ENCODE measurements at regions not wholly inside any gene's neighbourhood (a gene's known extent, or its start where the extent isn't known, plus 50 kb on each side); places are given as distances from the start of the nearest gene placed in this dataset.
"Not testable (repeated sequence)": the region's sequence is repeated elsewhere in the genome, so short reads cannot be mapped to it uniquely, and the experiment has no call there.

DNA sequence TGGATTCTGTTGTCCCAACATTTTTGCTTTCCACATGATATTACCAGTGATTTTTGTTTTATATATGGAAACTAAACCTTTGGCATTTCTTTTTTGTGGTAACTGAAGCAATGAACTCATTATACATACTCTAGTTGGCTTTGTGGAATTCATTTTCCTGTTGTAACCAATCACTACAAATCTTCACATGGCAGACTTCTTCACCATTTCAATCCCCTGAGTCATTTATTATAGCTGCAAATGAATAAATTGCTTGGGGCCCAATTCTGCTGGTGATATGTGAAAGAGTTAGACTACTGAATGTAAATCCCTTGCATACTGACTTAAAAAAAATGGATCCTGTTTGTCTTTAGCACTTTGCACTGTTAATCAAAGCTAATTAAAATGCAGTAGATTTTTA, 1709.6 kb upstream of the WWC1 start:
- no peaks in the 10 kb centered on the region for H3K36me3 Mint-ChIP-seq
- no peaks in the 10 kb centered on the region for H3K27me3 Mint-ChIP-seq
- H3K9me3 Mint-ChIP-seq: peaks cover 0 to 29% (median 13%) of the 10 kb centered on the region in 9 donors
- ATAC-seq: no peak
- no peak for DNase-seq
- no peak overlapping the region for H3K4me3 Mint-ChIP-seq
- POLR2A ChIA-PET: no interaction called here
- H3K27ac Mint-ChIP-seq: no peak overlapping the region
- H3K4me1 Mint-ChIP-seq: no peaks in the 10 kb centered on the region

DNA sequence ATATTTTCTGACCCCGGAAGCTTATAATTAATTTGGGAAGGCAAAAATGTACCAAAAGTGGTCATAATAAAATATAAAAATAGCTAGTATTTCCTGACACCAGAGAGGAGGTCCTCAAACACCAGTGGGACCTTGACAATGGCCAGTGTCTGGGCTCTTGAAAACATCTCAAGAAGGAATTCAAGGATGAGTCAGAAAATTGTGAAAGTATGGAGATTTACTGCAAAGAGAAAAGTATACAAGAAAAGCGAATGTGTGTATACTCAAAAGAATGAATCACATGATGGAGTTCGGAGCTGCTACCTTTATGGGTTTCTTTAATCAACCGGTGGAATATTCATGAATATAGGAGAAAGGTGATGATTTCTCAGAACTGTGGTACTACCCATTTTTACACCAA, 1709.0 kb upstream of the WWC1 start:
- Mint-ChIP-seq H3K9me3 (peaks cover 0 to 29% (median 13%) of the 10 kb centered on the region in 9 donors), H3K27ac (no peak overlapping the region), H3K36me3 (no peaks in the 10 kb centered on the region), H3K4me1 (no peaks in the 10 kb centered on the region), H3K27me3 (no peaks in the 10 kb centered on the region), H3K4me3 (no peak overlapping the region)
- ATAC-seq (no peak), DNase-seq (no peak)
- POLR2A ChIA-PET: no interaction called here

DNA sequence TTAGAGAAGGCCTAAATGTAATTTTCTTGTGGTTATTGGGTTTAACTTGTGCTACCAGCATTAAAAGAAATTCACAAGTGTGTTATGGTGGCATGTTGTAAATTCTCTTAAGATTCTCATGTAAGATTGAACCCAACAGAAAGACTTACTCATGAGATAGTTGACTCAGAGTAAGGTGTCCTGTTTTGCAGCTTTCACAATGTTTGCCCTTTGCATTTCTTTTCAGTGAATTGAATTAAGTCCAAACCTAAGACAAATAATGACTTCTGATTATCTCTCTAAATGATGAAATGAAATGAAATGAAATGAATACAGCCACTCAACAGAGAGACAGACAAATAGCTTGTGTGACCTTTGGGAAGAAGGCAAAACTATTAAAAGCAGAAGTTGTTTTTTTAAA, 1696.9 kb upstream of the WWC1 start:
- ATAC-seq (no peak), DNase-seq (no peak)
- H3K4me1 Mint-ChIP-seq: no peaks in the 10 kb centered on the region
- H3K36me3 Mint-ChIP-seq: peaks cover 0 to 4% (median 0%) of the 10 kb centered on the region in 3 donors
- no peak overlapping the region for H3K4me3 Mint-ChIP-seq
- peaks cover 3 to 30% (median 8%) of the 10 kb centered on the region in 9 donors for H3K9me3 Mint-ChIP-seq
- H3K27me3 Mint-ChIP-seq: no peaks in the 10 kb centered on the region
- H3K27ac Mint-ChIP-seq: no peak overlapping the region
- POLR2A ChIA-PET: no interaction called here

DNA sequence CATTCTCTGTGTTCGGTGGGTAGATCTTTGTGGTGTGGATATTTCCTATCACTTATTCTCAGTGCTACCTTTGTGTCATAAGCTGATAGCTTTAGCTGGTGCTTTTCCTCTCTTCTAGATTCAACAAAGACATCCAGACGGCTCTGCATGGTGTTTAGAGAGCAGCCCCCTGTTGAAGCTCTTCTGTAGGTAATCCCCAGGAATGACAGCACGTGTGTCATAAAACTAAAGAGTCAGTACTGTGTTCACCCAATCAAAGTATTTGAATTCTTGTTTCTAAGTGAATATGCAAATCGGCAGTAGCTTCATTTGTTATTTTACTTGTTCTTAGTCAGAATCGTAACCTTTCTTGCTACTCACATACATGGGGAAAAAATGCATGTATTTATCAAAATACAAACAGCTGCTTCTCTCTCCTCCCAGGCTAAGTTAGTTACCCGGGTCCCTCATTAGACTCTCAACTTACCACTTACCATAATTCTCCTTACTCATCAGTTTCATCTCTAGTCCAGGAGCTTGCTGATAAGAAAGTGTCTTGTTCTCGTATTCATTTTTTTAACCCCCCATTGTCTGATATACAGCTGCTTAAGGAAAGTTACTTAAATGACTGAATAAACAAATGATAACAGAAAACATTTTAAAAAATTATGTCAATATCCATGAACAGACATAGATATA, 1696.0 kb upstream of the WWC1 start:
- Mint-ChIP-seq H3K36me3 (peaks cover 0 to 4% (median 0%) of the 10 kb centered on the region in 3 donors), H3K4me1 (no peaks in the 10 kb centered on the region), H3K27me3 (no peaks in the 10 kb centered on the region), H3K4me3 (no peak overlapping the region), H3K27ac (no peak overlapping the region), H3K9me3 (peaks cover 3 to 30% (median 8%) of the 10 kb centered on the region in 9 donors)
- DNase-seq: no peak
- ATAC-seq: no peak
- POLR2A ChIA-PET: no interaction called here

DNA sequence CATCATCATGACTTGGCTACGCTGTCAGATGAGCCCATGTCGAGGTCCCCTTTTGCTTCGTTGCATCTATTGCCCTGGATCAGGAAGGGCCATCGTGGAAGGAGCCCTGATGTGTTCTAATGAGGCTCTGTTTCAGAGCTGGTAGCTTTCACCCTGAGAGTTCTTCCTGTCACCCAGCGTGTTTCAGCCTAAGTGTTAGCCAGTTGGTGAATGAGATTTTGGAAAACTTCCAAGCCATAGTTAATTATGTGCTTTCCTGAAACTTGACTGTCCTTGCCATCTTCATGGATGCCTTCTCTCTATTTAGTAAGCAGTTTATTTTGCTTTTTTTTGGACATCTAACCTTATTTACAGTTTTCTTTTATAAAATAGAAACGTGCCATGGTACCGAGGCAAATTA, 1695.4 kb upstream of the WWC1 start:
- peaks cover 0 to 4% (median 0%) of the 10 kb centered on the region in 3 donors for H3K36me3 Mint-ChIP-seq
- peaks cover 3 to 30% (median 8%) of the 10 kb centered on the region in 9 donors for H3K9me3 Mint-ChIP-seq
- H3K4me1 Mint-ChIP-seq: no peaks in the 10 kb centered on the region
- ATAC-seq (no peak), DNase-seq (no peak)
- POLR2A ChIA-PET: no interaction called here
- H3K27ac Mint-ChIP-seq: no peak overlapping the region
- no peak overlapping the region for H3K4me3 Mint-ChIP-seq
- no peaks in the 10 kb centered on the region for H3K27me3 Mint-ChIP-seq

DNA sequence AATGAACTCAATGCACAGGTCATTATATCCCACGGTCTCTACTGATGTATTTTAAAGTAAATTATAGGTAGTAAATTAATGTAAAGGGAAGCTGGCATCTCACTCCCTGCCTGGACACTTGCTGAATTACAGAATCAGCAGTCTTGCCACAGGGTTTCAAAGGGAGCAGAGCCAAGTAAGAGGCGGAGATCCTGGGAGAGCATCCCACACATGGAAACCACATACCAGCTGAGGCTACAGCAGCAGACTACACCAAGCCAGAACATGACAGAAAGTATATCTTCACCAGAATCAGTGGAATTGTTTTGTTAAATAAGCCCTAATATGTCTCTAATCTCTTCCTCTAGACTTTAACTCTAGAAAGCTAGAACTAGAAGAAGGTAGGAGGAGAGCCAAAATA, 1689.2 kb upstream of the WWC1 start:
- Mint-ChIP-seq H3K27ac (no peak overlapping the region), H3K4me1 (no peaks in the 10 kb centered on the region), H3K9me3 (peaks cover 2 to 29% (median 12%) of the 10 kb centered on the region in 9 donors), H3K36me3 (peaks cover 0 to 4% (median 2%) of the 10 kb centered on the region in 3 donors), H3K4me3 (no peak overlapping the region), H3K27me3 (no peaks in the 10 kb centered on the region)
- DNase-seq (no peak), ATAC-seq (no peak)
- POLR2A ChIA-PET: no interaction called here

DNA sequence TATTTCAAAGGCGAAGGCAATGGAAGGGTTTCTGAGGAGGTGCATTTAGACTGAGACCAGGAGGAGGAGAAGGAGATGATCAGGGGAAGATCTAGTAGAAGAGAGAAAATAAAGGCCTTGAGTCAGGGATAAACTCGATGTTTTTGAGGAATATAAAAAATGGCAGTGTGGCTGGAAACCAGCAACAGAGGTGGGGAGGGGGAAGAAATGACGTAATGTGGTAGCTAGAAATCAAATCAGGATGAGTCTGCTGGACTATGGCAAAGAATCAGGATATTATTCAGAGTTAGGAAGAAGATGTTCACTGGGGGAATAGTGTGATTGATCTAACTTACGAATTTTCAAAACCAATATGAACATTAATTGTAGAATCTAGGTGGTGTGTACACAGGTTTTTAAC, 1673.9 kb upstream of the WWC1 start:
- Mint-ChIP-seq H3K9me3 (peaks cover 5 to 47% (median 18%) of the 10 kb centered on the region in 9 donors), H3K27me3 (no peaks in the 10 kb centered on the region), H3K4me1 (no peaks in the 10 kb centered on the region), H3K4me3 (no peak overlapping the region), H3K36me3 (peaks cover 0 to 9% (median 0%) of the 10 kb centered on the region in 3 donors), H3K27ac (no peak overlapping the region)
- POLR2A ChIA-PET: no interaction called here
- ATAC-seq: no peak
- no peak for DNase-seq

DNA sequence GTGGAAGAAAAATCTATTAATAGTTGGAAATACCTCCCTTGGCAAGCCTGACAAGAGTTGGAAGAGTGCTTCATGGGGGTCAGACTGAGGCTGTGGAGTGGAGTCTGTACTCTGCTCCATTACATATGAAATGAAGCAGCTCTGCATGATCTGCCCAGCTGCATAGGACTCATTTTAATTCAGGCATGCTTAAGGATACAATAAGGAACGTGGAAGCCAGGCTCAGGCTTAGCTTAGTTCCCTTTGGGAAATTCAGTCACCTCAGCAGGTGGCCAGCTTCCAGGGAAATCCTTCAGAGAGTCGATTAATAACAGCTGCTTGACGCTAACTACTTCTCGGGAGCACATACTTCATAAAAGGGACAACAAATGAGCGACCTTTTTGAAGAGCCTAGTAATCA, 1672.9 kb upstream of the WWC1 start:
- Mint-ChIP-seq H3K27ac (no peak overlapping the region), H3K27me3 (no peaks in the 10 kb centered on the region), H3K9me3 (peaks cover 7 to 45% (median 18%) of the 10 kb centered on the region in 9 donors), H3K4me1 (no peaks in the 10 kb centered on the region), H3K36me3 (peaks cover 0 to 9% (median 0%) of the 10 kb centered on the region in 3 donors), H3K4me3 (no peak overlapping the region)
- no peak for DNase-seq
- POLR2A ChIA-PET: no interaction called here
- no peak for ATAC-seq

DNA sequence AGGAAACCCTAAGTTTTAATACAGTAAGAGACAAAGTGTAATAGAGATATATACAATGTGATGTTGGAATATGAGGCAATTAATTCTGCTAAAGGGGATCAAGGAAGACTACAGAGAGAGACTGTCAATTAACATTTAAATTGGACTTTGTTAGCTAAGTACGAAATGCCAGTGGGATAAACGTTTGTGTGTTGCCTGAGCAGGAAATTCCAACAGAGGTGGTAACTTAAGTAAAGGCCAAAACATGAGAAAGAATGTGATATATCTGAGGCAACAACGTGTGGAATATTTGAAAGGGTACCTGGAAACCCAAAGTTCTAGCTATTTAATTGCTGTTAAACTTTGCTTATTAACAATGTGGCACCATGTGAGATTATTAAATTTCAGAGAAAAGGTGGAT, 1666.9 kb upstream of the WWC1 start:
- Mint-ChIP-seq H3K4me1 (no peaks in the 10 kb centered on the region), H3K36me3 (no peaks in the 10 kb centered on the region), H3K9me3 (peaks cover 1 to 27% (median 13%) of the 10 kb centered on the region in 9 donors), H3K4me3 (no peak overlapping the region), H3K27me3 (no peaks in the 10 kb centered on the region), H3K27ac (no peak overlapping the region)
- ATAC-seq: no peak
- DNase-seq: no peak
- POLR2A ChIA-PET: no interaction called here

DNA sequence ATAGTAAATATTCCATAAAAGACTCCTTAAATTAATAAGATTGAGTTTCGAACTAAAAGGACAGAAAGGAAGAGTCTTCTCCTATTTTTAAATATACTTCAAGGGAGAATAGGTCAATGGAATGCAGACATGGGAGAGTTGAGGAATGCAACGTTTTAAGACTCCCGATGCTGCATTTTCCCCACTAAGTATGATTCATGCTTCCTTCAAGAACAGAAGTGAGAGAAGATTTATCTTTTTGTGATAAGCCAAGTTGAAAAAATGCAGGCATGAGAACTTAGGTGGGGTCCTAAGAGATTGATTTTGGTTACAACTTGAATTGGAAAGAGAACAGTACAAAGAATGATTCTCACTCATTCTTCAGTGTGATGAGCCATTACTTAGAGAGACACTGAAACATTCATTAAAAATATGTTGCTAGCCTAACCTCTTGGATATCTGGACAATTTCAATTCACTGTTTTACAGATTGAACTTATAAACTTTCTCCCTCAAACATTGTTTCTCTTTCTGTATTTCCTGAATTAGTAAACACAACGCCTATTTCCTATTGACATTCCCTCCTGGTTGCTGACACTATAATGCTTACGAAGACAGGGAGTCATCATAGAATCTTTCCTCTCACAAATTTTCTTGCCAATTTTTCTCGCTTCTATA, 1666.1 kb upstream of the WWC1 start:
- H3K4me3 Mint-ChIP-seq: no peak overlapping the region
- no peak for DNase-seq
- no peaks in the 10 kb centered on the region for H3K4me1 Mint-ChIP-seq
- POLR2A ChIA-PET: no interaction called here
- H3K27me3 Mint-ChIP-seq: no peaks in the 10 kb centered on the region
- H3K9me3 Mint-ChIP-seq: peaks cover 4 to 27% (median 8%) of the 10 kb centered on the region in 9 donors
- no peak for ATAC-seq
- no peaks in the 10 kb centered on the region for H3K36me3 Mint-ChIP-seq
- H3K27ac Mint-ChIP-seq: no peak overlapping the region

DNA sequence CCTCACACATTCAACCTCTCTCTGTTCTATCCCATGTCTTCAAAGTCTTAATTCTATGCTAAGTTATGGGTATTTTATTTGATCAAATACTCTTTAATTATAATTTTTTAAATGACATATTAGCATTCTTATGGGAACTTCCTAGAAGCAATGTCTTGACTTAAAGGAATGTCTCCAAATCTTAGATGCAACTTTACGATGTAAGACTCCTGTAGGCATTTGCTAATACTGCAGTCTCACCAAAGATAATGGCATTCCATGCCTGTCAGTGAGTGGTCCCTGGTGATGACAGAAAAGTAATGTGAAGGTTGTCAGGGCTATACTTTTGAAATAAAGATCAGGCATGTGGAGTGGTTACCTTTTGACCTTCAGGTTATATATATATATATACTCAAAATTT, 1654.2 kb upstream of the WWC1 start:
- Mint-ChIP-seq H3K36me3 (no peaks in the 10 kb centered on the region), H3K27me3 (no peaks in the 10 kb centered on the region), H3K4me3 (no peak overlapping the region), H3K9me3 (peaks cover 0 to 21% (median 13%) of the 10 kb centered on the region in 9 donors), H3K27ac (no peak overlapping the region), H3K4me1 (no peaks in the 10 kb centered on the region)
- DNase-seq: no peak
- ATAC-seq: no peak
- POLR2A ChIA-PET: no interaction called here

DNA sequence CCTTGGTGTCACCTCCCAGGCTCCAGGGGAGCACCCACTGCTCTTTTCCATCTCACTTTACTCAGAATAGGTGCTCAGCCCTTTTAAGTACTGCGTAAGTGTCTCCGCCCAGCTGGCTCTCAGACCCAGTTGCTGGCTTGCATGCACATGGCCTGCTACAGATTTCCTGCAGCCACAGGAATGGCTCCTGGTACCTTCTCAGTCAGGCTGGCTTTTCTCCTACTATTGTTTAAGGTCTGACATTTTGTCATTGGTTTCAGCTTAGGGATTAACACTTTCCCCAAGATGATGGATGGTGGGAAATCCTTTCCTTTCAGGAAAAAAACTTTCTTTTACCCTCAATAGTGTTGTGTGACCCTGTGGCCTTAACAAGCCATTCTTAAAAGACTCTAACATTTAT, 1652.3 kb upstream of the WWC1 start:
- no peaks in the 10 kb centered on the region for H3K27me3 Mint-ChIP-seq

DNA sequence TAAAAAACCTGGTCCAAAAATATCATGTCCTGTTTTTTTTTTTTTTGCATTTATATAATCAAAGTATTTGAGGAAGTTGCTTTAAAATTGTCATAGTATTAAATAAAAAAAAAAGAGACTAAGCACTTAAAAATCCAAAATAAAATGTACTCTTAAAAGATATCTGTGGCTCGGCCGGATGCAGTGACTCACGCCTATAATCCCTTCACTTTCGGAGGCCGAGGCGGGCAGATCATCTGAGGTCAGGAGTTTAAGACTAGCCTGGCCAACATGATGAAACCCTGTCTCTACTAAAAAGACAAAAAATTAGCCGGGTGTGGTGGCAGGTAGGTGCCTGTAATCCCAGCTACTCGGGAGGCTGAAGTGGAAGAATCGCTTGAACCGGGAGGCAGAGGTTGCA, 1651.3 kb upstream of the WWC1 start:
- H3K4me1 Mint-ChIP-seq, H3K27me3 Mint-ChIP-seq, H3K4me3 Mint-ChIP-seq, H3K27ac Mint-ChIP-seq, DNase-seq, H3K36me3 Mint-ChIP-seq, ATAC-seq, POLR2A ChIA-PET: not testable (repeated sequence)
- H3K9me3 Mint-ChIP-seq: peaks cover 5 to 23% (median 8%) of the 10 kb centered on the region in 9 donors

More for the DNA sequence above, 1652.3 kb upstream of the WWC1 start:
- POLR2A ChIA-PET: no interaction called here
- peaks cover 5 to 17% (median 14%) of the 10 kb centered on the region in 9 donors for H3K9me3 Mint-ChIP-seq
- H3K4me1 Mint-ChIP-seq: no peaks in the 10 kb centered on the region
- no peaks in the 10 kb centered on the region for H3K36me3 Mint-ChIP-seq
- DNase-seq (no peak), ATAC-seq (no peak)
- no peak overlapping the region for H3K4me3 Mint-ChIP-seq
- H3K27ac Mint-ChIP-seq: no peak overlapping the region

DNA sequence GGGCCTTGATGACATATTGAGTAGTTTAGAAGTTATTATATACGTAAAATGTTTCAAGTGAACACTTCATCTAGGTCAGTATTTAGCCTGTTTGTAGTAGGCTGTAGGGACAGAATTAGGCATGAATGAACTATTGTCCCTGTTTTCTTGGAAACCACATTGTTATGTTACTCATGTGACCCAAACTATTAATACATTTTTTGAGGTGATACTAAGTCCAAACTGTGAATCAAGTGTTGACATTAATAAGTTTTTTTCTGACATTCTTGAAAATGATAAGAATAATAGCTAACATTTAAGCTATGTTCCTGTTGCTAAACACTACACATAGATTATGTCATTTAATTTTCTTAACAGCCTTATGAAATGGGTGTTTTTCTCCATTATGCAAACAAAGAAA, 1642.7 kb upstream of the WWC1 start:
- H3K4me1 Mint-ChIP-seq: no peaks in the 10 kb centered on the region
- H3K36me3 Mint-ChIP-seq: no peaks in the 10 kb centered on the region
- H3K9me3 Mint-ChIP-seq: peaks cover 3 to 20% (median 7%) of the 10 kb centered on the region in 9 donors
- H3K27ac Mint-ChIP-seq: no peak overlapping the region
- DNase-seq (no peak), ATAC-seq (no peak)
- no peaks in the 10 kb centered on the region for H3K27me3 Mint-ChIP-seq
- POLR2A ChIA-PET: no interaction called here
- no peak overlapping the region for H3K4me3 Mint-ChIP-seq
